IMR-90 (cell line): ENCODE measurements at regions not wholly inside any gene's neighbourhood (a gene's known extent, or its start where the extent isn't known, plus 50 kb on each side); places are given as distances from the start of the nearest gene placed in this dataset.

Source experiments
- ATAC-seq: fragments of 200-7000 bp; cut with Tn5 transposase; 2 replicates; pipeline ENCODE4 v1.9.1; 2020; ENCODE audit warnings: low read depth, mild to moderate bottlenecking, moderate library complexity
- BruUV-seq: library from RNA; stranded (reverse); fragments of 400-500 nt; replicated peaks from 2 replicates; lab custom pipeline; 2021; lab: Mats Ljungman, UMichigan
- CTCF ChIA-PET: fragments of 300-600 bp; formaldehyde crosslinking; extraction: SDS; loops from one replicate; lab custom pipeline; 2021; ENCODE audit warnings: antibody characterized with exemption; lab: Yijun Ruan, JAX
- POLR2A ChIA-PET: fragments of 300-600 bp; sonication (Branson Sonifier 250); formaldehyde crosslinking; loops from one replicate; lab custom pipeline; 2022; ENCODE audit warnings: antibody characterized with exemption; ENCODE audit not compliant: unreplicated experiment; lab: Charles Lee
- DNase-seq: peaks from one replicate; pipeline ENCODE4 v3.0.0; 2013
- H2AFZ ChIP-seq: replicated peaks from 2 replicates; pipeline ENCODE3; 2013; ENCODE audit warnings: low read length, mild to moderate bottlenecking; ENCODE audit not compliant: poor library complexity
- H2AK5ac ChIP-seq: 2 replicates; pipeline ENCODE4 v1.6.1; 2013; ENCODE audit warnings: low read depth, low read length, inconsistent platforms
- H2AK9ac ChIP-seq: replicated peaks from 2 replicates; pipeline ENCODE3; 2013; ENCODE audit warnings: mild to moderate bottlenecking, low read depth, low read length, moderate library complexity; ENCODE audit not compliant: poor library complexity
- H2BK120ac ChIP-seq: 2 replicates; pipeline ENCODE4 v1.6.1; 2013; ENCODE audit warnings: low read depth, low read length, inconsistent platforms
- H2BK15ac ChIP-seq: 3 replicates; pipeline ENCODE4 v1.6.1; 2013; ENCODE audit warnings: low read depth, low read length, inconsistent platforms
- H2BK20ac ChIP-seq: 2 replicates; pipeline ENCODE4 v1.6.1; 2013; ENCODE audit warnings: low read depth, mild to moderate bottlenecking, inconsistent platforms, low read length, moderate library complexity
- H2BK5ac ChIP-seq: 2 replicates; pipeline ENCODE4 v1.6.1; 2013; ENCODE audit warnings: mild to moderate bottlenecking, low read depth, low read length, inconsistent platforms; ENCODE audit not compliant: poor library complexity, severe bottlenecking
- H3K14ac ChIP-seq: replicated peaks from 2 replicates; pipeline ENCODE4 v1.6.1; 2013; ENCODE audit warnings: low read depth, low read length, inconsistent platforms
- H3K18ac ChIP-seq: 2 replicates; pipeline ENCODE4 v1.6.1; 2013; ENCODE audit warnings: low read depth, low read length, control low read depth
- H3K23ac ChIP-seq: 2 replicates; pipeline ENCODE4 v1.6.1; 2013; ENCODE audit warnings: low read depth, low read length, inconsistent platforms
- H3K27ac ChIP-seq: 2 replicates; pipeline ENCODE4 v1.5.1; 2013; ENCODE audit warnings: mild to moderate bottlenecking, control low read depth, low read length; ENCODE audit not compliant: insufficient read depth
- H3K27me3 ChIP-seq: 2 replicates; pipeline ENCODE4 v1.6.1; 2013; ENCODE audit warnings: low read length; ENCODE audit not compliant: control insufficient read depth, insufficient read depth
- H3K36me3 ChIP-seq: 2 replicates; pipeline ENCODE4 v1.6.1; 2013; ENCODE audit warnings: low read length, mixed read lengths; ENCODE audit not compliant: control insufficient read depth, insufficient read depth
- H3K4ac ChIP-seq: 2 replicates; pipeline ENCODE4 v1.6.1; 2013; ENCODE audit warnings: low read depth, low read length, inconsistent platforms
- H3K4me1 ChIP-seq: 2 replicates; pipeline ENCODE4 v1.6.1; 2013; ENCODE audit warnings: low read length, mixed read lengths; ENCODE audit not compliant: control insufficient read depth, insufficient read depth
- H3K4me2 ChIP-seq: 2 replicates; pipeline ENCODE4 v1.6.1; 2013; ENCODE audit warnings: low read depth, mild to moderate bottlenecking, control low read depth, low read length, moderate library complexity
- H3K4me3 ChIP-seq: 2 replicates; pipeline ENCODE4 v1.5.1; 2013; ENCODE audit warnings: low read depth, mild to moderate bottlenecking, control low read depth, low read length, moderate library complexity; ENCODE audit not compliant: insufficient read depth
- H3K56ac ChIP-seq: 2 replicates; pipeline ENCODE4 v1.6.1; 2013; ENCODE audit warnings: low read length, inconsistent platforms; ENCODE audit not compliant: insufficient read depth; ENCODE audit errors: extremely low read depth
- H3K79me1 ChIP-seq, 2 experiments: 2 replicates each; pipeline ENCODE4 v1.6.1; 2013; ENCODE audit warnings: low read length in 2 of 2, inconsistent platforms in 1 of 2, low read depth in 1 of 2
- H3K9ac ChIP-seq: 2 replicates; pipeline ENCODE4 v1.6.1; 2013; ENCODE audit warnings: low read depth, low read length, control low read depth
- H3K9me1 ChIP-seq: 2 replicates; pipeline ENCODE4 v1.6.1; 2013; ENCODE audit warnings: low read length, inconsistent platforms; ENCODE audit not compliant: insufficient read depth
- H3K9me3 ChIP-seq: 2 replicates; pipeline ENCODE4 v1.6.1; 2013; ENCODE audit warnings: low read length; ENCODE audit not compliant: control insufficient read depth, insufficient read depth
- H4K20me1 ChIP-seq: 2 replicates; pipeline ENCODE4 v1.6.1; 2013; ENCODE audit warnings: low read length, inconsistent platforms; ENCODE audit not compliant: insufficient read depth
- H4K5ac ChIP-seq: 2 replicates; pipeline ENCODE4 v1.6.1; 2013; ENCODE audit warnings: mild to moderate bottlenecking, low read depth, low read length, control low read depth
- H4K8ac ChIP-seq, 2 experiments: 2 replicates each; pipeline ENCODE4 v1.6.1; 2013; ENCODE audit warnings: low read depth in 2 of 2, low read length in 2 of 2, control low read depth in 1 of 2, inconsistent platforms in 1 of 2
- H4K91ac ChIP-seq: 2 replicates; pipeline ENCODE4 v1.6.1; 2013; ENCODE audit warnings: low read depth, low read length, inconsistent platforms; ENCODE audit not compliant: insufficient read depth
- CHD1 ChIP-seq: IDR thresholded peaks from 2 replicates; pipeline ENCODE4 v1.6.1; 2012; ENCODE audit warnings: low read depth, low read length, improper control_type of control experiment
- CTCF ChIP-seq: conservative IDR thresholded peaks from 2 replicates; pipeline ENCODE4 v1.5.1; 2012; ENCODE audit warnings: mild to moderate bottlenecking, low read depth, low read length, improper control_type of control experiment
- ELK1 ChIP-seq: fragments of 150-350 bp; IDR thresholded peaks from 2 replicates; pipeline ENCODE4 v1.6.1; 2016; ENCODE audit warnings: low read depth, mild to moderate bottlenecking, low read length, moderate library complexity, borderline replicate concordance
- FOS ChIP-seq: fragments of 150-350 bp; IDR thresholded peaks from 2 replicates; pipeline ENCODE4 v1.6.1; 2016; ENCODE audit warnings: low read depth, low read length
- WGBS, 2 experiments: methylation state at CpG; one replicate each; pipeline versions ENCODE4 v1.1.5 to v1.1.7; 2013; ENCODE audit warnings: missing lambda C conversion rate in 2 of 2; ENCODE audit not compliant: insufficient read length in 1 of 2; ENCODE audit errors: extremely low coverage in 2 of 2; 5-methylcytosine and 5-hydroxymethylcytosine counted together
- dilution Hi-C: fragments of 300-500 bp; cut with HindIII; formaldehyde crosslinking; loops from one replicate; pipeline ENCODE4 v1.14.3; 2018; ENCODE audit warnings: low sequenced_read_pairs; ENCODE audit not compliant: unreplicated experiment
- in situ Hi-C: fragments of 300-500 bp; cut with MboI; formaldehyde crosslinking; loops from 3 replicates; pipeline ENCODE4 v1.14.3; 2019; ENCODE audit warnings: low sequenced_read_pairs, inconsistent platforms, mixed read lengths
- intact Hi-C: fragments of 100-400 bp; cut with micrococcal nuclease; formaldehyde crosslinking; loops from 2 replicates; pipeline ENCODE4 v1.10.0; 2022

DNA sequence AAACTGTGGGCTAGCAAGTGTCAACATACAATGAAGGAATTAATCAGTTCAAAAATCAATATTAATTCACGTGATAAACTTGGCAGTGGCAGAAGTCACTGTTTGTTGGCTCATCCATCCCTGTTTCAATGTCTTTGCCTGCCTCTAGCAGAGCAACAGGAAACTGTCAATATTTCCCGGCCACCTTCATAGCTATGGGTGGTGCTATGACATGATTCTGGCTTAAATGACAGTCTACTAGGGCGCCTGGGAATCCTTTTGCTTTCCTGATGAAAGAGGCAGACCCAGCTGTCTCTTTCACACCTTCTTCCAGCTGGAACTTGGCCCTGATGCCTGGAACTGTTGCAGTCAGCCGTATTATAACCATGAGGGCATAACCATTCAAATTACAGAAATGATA is 72.1 kb upstream of the DNAH5 start:
- Histone ChIP-seq H3K36me3 (no peaks in the 10 kb centered on the region), H2BK15ac (peak overlapping the region; percentile 36; the same call in 2 of the 3 replicates), H3K27ac (no peak overlapping the region), H3K4me1 (peaks cover 3% of the 10 kb centered on the region; the same call in 1 of the 2 replicates), H2AK9ac (no peak overlapping the region), H3K4me2 (no peak overlapping the region), H4K20me1 (no peaks in the 10 kb centered on the region), H3K79me1 (peaks cover 0 to 7% of the 10 kb centered on the region in 2 experiments; a peak in 2 of 4 replicates), H3K9ac (no peak overlapping the region), H3K4ac (peak overlapping the region; percentile 41; the same call in 1 of the 2 replicates), H3K27me3 (no peaks in the 10 kb centered on the region), H3K23ac (no peak overlapping the region), H4K5ac (no peak overlapping the region), H4K91ac (no peak overlapping the region), H2AFZ (peak overlapping the region; percentile 7), H2BK20ac (peak overlapping the region; percentile 3; the same call in 1 of the 2 replicates), H3K9me1 (no peaks in the 10 kb centered on the region), H4K8ac (peak overlapping the region in 1 of 2 experiments; percentile 2; a peak in 1 of 4 replicates), H3K4me3 (no peak overlapping the region), H2BK120ac (peak overlapping the region; percentile 58; the same call in 1 of the 2 replicates), H2BK5ac (no peak overlapping the region), H3K18ac (no peak overlapping the region), H3K14ac (peak overlapping the region; percentile 29; the same call in 1 of the 2 replicates), H3K9me3 (no peaks in the 10 kb centered on the region), H3K56ac (no peak overlapping the region), H2AK5ac (no peak overlapping the region; the same call in 1 of the 2 replicates)
- no peak for TF ChIP-seq ELK1
- TF ChIP-seq FOS = no peak
- no peak for TF ChIP-seq CTCF
- no peak for TF ChIP-seq CHD1
- intact Hi-C loops = no loop called here
- no peak for DNase-seq
- dilution Hi-C loops = no loop called here
- in situ Hi-C loops = no loop called here
- ChIA-PET CTCF (interaction anchor here (0.7 kb wide), 1 partner anchor 37 kb away, joined by 3 read pairs; no protein-coding TSS in a partner anchor), POLR2A (interaction anchor here (0.6 to 1.0 kb wide), 2 partner anchors 19 to 187 kb away, joined by 3 to 4 read pairs; no protein-coding TSS in a partner anchor)
- BruUV-seq = no TSS peak
- WGBS, 2 experiments = 40% methylated on average over 3 of the region's 4 CpGs; no CpG with 5 or more reads in 1 of the 2 experiments
- no peak for ATAC-seq
